PC-9 (cell line): ENCODE measurements at regions not wholly inside any gene's neighbourhood (a gene's known extent, or its start where the extent isn't known, plus 50 kb on each side); places are given as distances from the start of the nearest gene placed in this dataset.

Experiments
- CTCF ChIP-seq: fragments of 200-600 bp; sonication (generic); conservative IDR thresholded peaks from 2 replicates; pipeline ENCODE4 v1.6.1; 2017; ENCODE audit warnings: mixed run types, antibody characterized with exemption, mild to moderate bottlenecking, moderate library complexity
- EZH2 ChIP-seq: fragments of 200-600 bp; sonication (generic); IDR thresholded peaks from 2 replicates; pipeline ENCODE4 v1.8.0; 2017; ENCODE audit warnings: antibody characterized with exemption, low read depth

DNA sequence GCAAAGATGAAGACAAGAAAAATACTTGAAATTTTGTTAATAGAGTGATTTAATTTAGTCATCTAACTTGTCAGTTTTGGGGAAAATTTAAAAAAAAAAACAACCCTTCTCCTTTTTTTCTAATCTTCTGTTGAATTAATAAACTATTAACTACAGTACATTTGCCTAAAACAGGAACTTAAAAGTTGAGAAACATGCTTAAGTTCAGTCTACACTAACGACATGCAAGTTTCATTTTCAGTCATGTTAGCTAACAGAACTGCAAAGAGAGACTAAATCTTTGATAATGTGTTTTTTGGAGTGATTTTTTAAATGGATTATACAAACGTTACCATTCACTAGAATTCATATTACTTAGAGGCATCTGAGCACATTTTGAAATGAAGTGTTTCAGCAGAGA lies 71.9 kb upstream of the MBNL1 start:
- TF ChIP-seq CTCF (no peak), EZH2 (no peak)
